Activated naive CD8-positive, alpha-beta T cell treated with anti-CD3 and anti-CD28 coated beads, Interleukin-2, amount 50 U/mL, for 16 hours (primary cell): ENCODE measurements at regions not wholly inside any gene's neighbourhood (a gene's known extent, or its start where the extent isn't known, plus 50 kb on each side); places are given as distances from the start of the nearest gene placed in this dataset.

Source experiments
- DNase-seq: peaks from one replicate; pipeline ENCODE4 v3.0.0-alpha.2; 2020; ENCODE audit warnings: low read depth, low spot score

GRCh38 chr6:2429460-2429859, 184.1 kb upstream of the GMDS start:
- DNase-seq: no peak

- no peak for DNase-seq
Measured at GRCh38 chr6:2429032-2429431, 183.6 kb upstream of the GMDS start.

- DNase-seq: no peak
Measured at GRCh38 chr6:2426561-2427340, 181.3 kb upstream of the GMDS start.

GRCh38 chr6:2416128-2416712, 170.8 kb upstream of the GMDS start:
- DNase-seq: no peak

GRCh38 chr6:2414885-2415547, 169.6 kb upstream of the GMDS start:
- DNase-seq: no peak

GRCh38 chr6:2412731-2413130, 167.3 kb upstream of the GMDS start:
- no peak for DNase-seq

- no peak for DNase-seq
Measured at GRCh38 chr6:2410656-2411380, 165.4 kb upstream of the GMDS start.

GRCh38 chr6:2407525-2407924, 162.1 kb upstream of the GMDS start:
- no peak for DNase-seq

- DNase-seq: no peak
Measured at GRCh38 chr6:2404211-2404929, 159.0 kb upstream of the GMDS start.

- DNase-seq: no peak
Measured at GRCh38 chr6:2403546-2403945, 158.1 kb upstream of the GMDS start.

GRCh38 chr6:2396846-2397630, 151.6 kb upstream of the GMDS start:
- DNase-seq: no peak

GRCh38 chr6:2396042-2396657, 150.7 kb upstream of the GMDS start:
- no peak for DNase-seq

GRCh38 chr6:2388554-2389324, 143.3 kb upstream of the GMDS start:
- DNase-seq: no peak

- no peak for DNase-seq
Measured at GRCh38 chr6:2387445-2387844, 142.0 kb upstream of the GMDS start.

GRCh38 chr6:2385471-2385983, 140.1 kb upstream of the GMDS start:
- no peak for DNase-seq

- DNase-seq: no peak
Measured at GRCh38 chr6:2384528-2384927, 139.1 kb upstream of the GMDS start.

GRCh38 chr6:2381872-2382661, 136.7 kb upstream of the GMDS start:
- DNase-seq: no peak

- DNase-seq: no peak
Measured at GRCh38 chr6:2378891-2379652, 133.7 kb upstream of the GMDS start.
